TTC549 (cell line): ENCODE measurements at regions not wholly inside any gene's neighbourhood (a gene's known extent, or its start where the extent isn't known, plus 50 kb on each side); places are given as distances from the start of the nearest gene placed in this dataset.
A peak's percentile ranks its signal among the peaks of the same experiment; 100 is the strongest.
"Not testable (repeated sequence)": the region's sequence is repeated elsewhere in the genome, so short reads cannot be mapped to it uniquely, and the experiment has no call there.

Experiments used
- FAIRE-seq: peaks from 2 replicates; lab custom pipeline; 2012; peaks lifted over from hg19 to GRCh38; lab: Jason Lieb, UNC

GRCh38 chr13:99768986-99769385 lies 202.6 kb downstream of the ZIC5 start:
- FAIRE-seq, result no peak

GRCh38 chr13:99766641-99767045 lies 204.9 kb downstream of the ZIC5 start:
- FAIRE-seq, result no peak

GRCh38 chr13:99765869-99766268 lies 205.7 kb downstream of the ZIC5 start:
- no peak for FAIRE-seq

- FAIRE-seq, result peak; percentile 22
Measured at GRCh38 chr13:99760456-99760855, 211.1 kb downstream of the ZIC5 start.

GRCh38 chr13:99759163-99759552 lies 212.4 kb downstream of the ZIC5 start:
- FAIRE-seq, result no peak

- no peak for FAIRE-seq
Measured at GRCh38 chr13:99758460-99759162, 213.0 kb downstream of the ZIC5 start.

- no peak for FAIRE-seq
Measured at GRCh38 chr13:99757756-99758459, 213.7 kb downstream of the ZIC5 start.

- no peak for FAIRE-seq
Measured at GRCh38 chr13:99756281-99756680, 215.3 kb downstream of the ZIC5 start.

GRCh38 chr13:99754750-99755149 lies 216.8 kb downstream of the ZIC5 start:
- not testable (repeated sequence) for FAIRE-seq

GRCh38 chr13:99752373-99752772 lies 219.2 kb downstream of the ZIC5 start:
- no peak for FAIRE-seq

GRCh38 chr13:99751517-99752199 lies 219.9 kb downstream of the ZIC5 start:
- no peak for FAIRE-seq

- no peak for FAIRE-seq
Measured at GRCh38 chr13:99750951-99751350, 220.6 kb downstream of the ZIC5 start.

GRCh38 chr13:99749271-99750019 lies 222.1 kb downstream of the ZIC5 start:
- FAIRE-seq, result no peak

- FAIRE-seq, result no peak
Measured at GRCh38 chr13:99747403-99747710, 224.2 kb downstream of the ZIC5 start.

- no peak for FAIRE-seq
Measured at GRCh38 chr13:99746637-99747402, 224.7 kb downstream of the ZIC5 start.

- no peak for FAIRE-seq
Measured at GRCh38 chr13:99743094-99743493, 228.5 kb downstream of the ZIC5 start.

- FAIRE-seq, result no peak
Measured at GRCh38 chr13:99741960-99742359, 229.6 kb downstream of the ZIC5 start.

GRCh38 chr13:99740251-99740979 lies 231.2 kb downstream of the ZIC5 start:
- FAIRE-seq, result no peak

- no peak for FAIRE-seq
Measured at GRCh38 chr13:99738626-99739025, 232.9 kb downstream of the ZIC5 start.

GRCh38 chr13:99737481-99738245 lies 233.9 kb downstream of the ZIC5 start:
- no peak for FAIRE-seq

- FAIRE-seq, result no peak
Measured at GRCh38 chr13:99736541-99736940, 235.0 kb downstream of the ZIC5 start.
